Loucy (cell line): ENCODE measurements at regions not wholly inside any gene's neighbourhood (a gene's known extent, or its start where the extent isn't known, plus 50 kb on each side); places are given as distances from the start of the nearest gene placed in this dataset.

Experiments used
- EZH2phosphoT487 ChIP-seq: fragments of 200-600 bp; IDR thresholded peaks from 2 replicates; pipeline ENCODE4 v1.6.1; 2018; ENCODE audit warnings: antibody characterized with exemption, mild to moderate bottlenecking, moderate library complexity, borderline replicate concordance
- TF ChIP-seq, protein P1 (sequence below): fragments of 200-600 bp; sonication (generic); conservative IDR thresholded peaks from 2 replicates; pipeline ENCODE4 v1.5.1; 2014; ENCODE audit warnings: mild to moderate bottlenecking, antibody characterized with exemption, low read length

DNA sequence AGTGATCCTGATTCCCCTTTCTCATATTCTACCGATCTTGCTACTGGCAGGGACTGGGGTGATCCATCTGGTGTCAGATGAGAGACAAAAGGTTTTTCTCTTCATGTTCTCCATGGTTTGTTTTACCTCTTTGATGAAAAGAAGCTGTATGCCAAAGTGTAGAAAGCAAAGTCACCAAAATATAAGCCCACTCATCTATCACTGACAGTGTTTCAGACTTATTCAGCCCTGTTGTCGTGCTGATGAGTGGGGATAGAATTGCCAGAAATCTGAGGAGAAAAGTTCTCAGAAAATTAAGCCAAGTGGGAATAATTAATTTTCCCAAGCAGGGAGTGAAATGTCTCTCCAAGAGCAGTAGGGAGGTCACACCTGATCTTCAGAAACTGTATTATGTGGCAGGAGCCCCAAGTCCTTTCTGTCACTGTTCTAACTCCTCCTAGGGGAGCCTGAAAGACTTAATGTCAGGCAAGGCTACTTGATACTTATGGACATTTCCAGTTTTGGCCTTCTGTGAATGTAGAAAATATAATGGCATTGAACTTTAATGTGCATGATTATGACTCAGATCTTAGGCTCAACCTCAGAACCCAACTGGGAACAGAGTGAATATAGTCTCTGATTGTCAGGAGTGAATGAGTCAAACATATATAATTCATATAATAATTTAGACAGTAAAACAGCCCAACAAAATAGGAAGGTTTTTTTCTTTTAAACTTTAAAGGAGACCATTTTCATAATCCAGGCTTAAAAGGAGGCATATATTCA lies 298.1 kb downstream of the ANKRD50 start:
- TF ChIP-seq, protein P1, sequence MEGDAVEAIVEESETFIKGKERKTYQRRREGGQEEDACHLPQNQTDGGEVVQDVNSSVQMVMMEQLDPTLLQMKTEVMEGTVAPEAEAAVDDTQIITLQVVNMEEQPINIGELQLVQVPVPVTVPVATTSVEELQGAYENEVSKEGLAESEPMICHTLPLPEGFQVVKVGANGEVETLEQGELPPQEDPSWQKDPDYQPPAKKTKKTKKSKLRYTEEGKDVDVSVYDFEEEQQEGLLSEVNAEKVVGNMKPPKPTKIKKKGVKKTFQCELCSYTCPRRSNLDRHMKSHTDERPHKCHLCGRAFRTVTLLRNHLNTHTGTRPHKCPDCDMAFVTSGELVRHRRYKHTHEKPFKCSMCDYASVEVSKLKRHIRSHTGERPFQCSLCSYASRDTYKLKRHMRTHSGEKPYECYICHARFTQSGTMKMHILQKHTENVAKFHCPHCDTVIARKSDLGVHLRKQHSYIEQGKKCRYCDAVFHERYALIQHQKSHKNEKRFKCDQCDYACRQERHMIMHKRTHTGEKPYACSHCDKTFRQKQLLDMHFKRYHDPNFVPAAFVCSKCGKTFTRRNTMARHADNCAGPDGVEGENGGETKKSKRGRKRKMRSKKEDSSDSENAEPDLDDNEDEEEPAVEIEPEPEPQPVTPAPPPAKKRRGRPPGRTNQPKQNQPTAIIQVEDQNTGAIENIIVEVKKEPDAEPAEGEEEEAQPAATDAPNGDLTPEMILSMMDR: no peak
- no peak for TF ChIP-seq EZH2phosphoT487
